MCF 10A (cell line): ENCODE measurements at regions not wholly inside any gene's neighbourhood (a gene's known extent, or its start where the extent isn't known, plus 50 kb on each side); places are given as distances from the start of the nearest gene placed in this dataset.
A peak's percentile ranks its signal among the peaks of the same experiment; 100 is the strongest.

ENCODE experiments used
- BruUV-seq: library from RNA; stranded (reverse); fragments of 400-500 nt; replicated peaks from 2 replicates; lab custom pipeline; 2021; lab: Mats Ljungman, UMichigan
- CTCF ChIA-PET: fragments of 300-600 bp; sonication (Branson Sonifier 250); formaldehyde crosslinking; extraction: SDS; loops from one replicate; lab custom pipeline; 2021; ENCODE audit warnings: antibody characterized with exemption, inconsistent platforms; lab: Yijun Ruan, JAX
- POLR2A ChIA-PET: fragments of 300-600, 350-650 bp; sonication (Branson Sonifier 250); formaldehyde crosslinking; extraction: SDS; loops from one replicate; lab custom pipeline; 2020; ENCODE audit warnings: antibody characterized with exemption, inconsistent platforms; lab: Yijun Ruan, JAX
- DNase-seq: peaks from one replicate; pipeline ENCODE4 v3.0.0-alpha.2; 2018; ENCODE audit not compliant: unreplicated experiment
- H3K27ac Mint-ChIP-seq: one replicate; pipeline ENCODE4 v1.8.0; 2022; ENCODE audit warnings: mild to moderate bottlenecking, low read depth, mixed read lengths; ENCODE audit not compliant: unreplicated experiment
- H3K27me3 Mint-ChIP-seq: one replicate; pipeline ENCODE4 v1.8.0; 2022; ENCODE audit warnings: mixed read lengths; ENCODE audit not compliant: insufficient read depth, unreplicated experiment
- H3K36me3 Mint-ChIP-seq: one replicate; pipeline ENCODE4 v1.8.0; 2022; ENCODE audit warnings: mild to moderate bottlenecking, moderate library complexity, mixed read lengths; ENCODE audit not compliant: insufficient read depth, unreplicated experiment
- H3K4me1 Mint-ChIP-seq: one replicate; pipeline ENCODE4 v1.8.0; 2022; ENCODE audit warnings: mixed read lengths; ENCODE audit not compliant: insufficient read depth, unreplicated experiment
- H3K4me3 Mint-ChIP-seq: one replicate; pipeline ENCODE4 v1.8.0; 2022; ENCODE audit warnings: mild to moderate bottlenecking, moderate library complexity, mixed read lengths; ENCODE audit not compliant: unreplicated experiment
- H3K9me3 Mint-ChIP-seq: one replicate; pipeline ENCODE4 v1.8.0; 2022; ENCODE audit warnings: mixed read lengths; ENCODE audit not compliant: unreplicated experiment
- CTCF ChIP-seq: fragments of 200-600 bp; IDR thresholded peaks from one replicate; pipeline ENCODE4 v1.8.0; 2022; ENCODE audit warnings: antibody characterized with exemption, mild to moderate bottlenecking; ENCODE audit not compliant: unreplicated experiment
- intact Hi-C: fragments of 100-400 bp; cut with micrococcal nuclease; formaldehyde crosslinking; loops from 2 replicates; pipeline ENCODE4 v1.14.1; 2022

- Mint-ChIP-seq H3K27ac (no peak overlapping the region), H3K4me3 (no peak overlapping the region), H3K4me1 (no peaks in the 10 kb centered on the region), H3K9me3 (no peaks in the 10 kb centered on the region), H3K27me3 (peaks cover 81% of the 10 kb centered on the region), H3K36me3 (no peaks in the 10 kb centered on the region)
- no peak for TF ChIP-seq CTCF
- ChIA-PET POLR2A (interaction anchor here (0.7 kb wide), 1 partner anchor 85 kb away, joined by 6 read pairs; no protein-coding TSS in a partner anchor), CTCF (interaction anchor here (0.6 to 3.5 kb wide), 6 partner anchors 9 to 112 kb away, joined by 3 to 17 read pairs (median 5); no protein-coding TSS in a partner anchor)
- DNase-seq: no peak
- BruUV-seq: no TSS peak
- intact Hi-C loops: loop anchor here (5.0 kb wide), 1 partner anchor 99 kb away; no protein-coding TSS in a partner anchor
Measured at GRCh38 chr14:21988413-21988812, 314.8 kb upstream of the OR4E1 start.

DNA sequence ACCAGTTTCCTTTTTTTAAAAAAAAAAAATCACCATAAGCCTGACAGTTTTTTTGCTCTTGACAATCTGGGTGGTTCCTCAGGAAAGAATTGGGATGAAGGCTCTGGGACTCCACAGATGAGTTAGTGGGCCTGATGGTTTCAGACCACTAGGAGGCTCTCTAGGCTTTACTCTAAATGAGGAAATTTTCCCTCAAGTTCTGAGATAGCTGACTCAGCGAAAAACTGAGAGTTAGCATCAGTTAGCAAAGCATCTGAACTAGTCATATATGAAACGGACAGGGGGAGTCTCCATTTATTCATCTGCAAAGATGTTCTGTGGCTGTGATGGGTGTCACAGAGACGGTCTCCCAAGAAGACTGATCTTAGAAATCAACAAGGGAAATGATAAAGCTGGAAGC lies 314.3 kb upstream of the OR4E1 start:
- Mint-ChIP-seq H3K4me1 (no peaks in the 10 kb centered on the region), H3K36me3 (no peaks in the 10 kb centered on the region), H3K4me3 (no peak overlapping the region), H3K27ac (no peak overlapping the region), H3K9me3 (no peaks in the 10 kb centered on the region), H3K27me3 (peaks cover 76% of the 10 kb centered on the region)
- peak; percentile 52 for DNase-seq
- no TSS peak for BruUV-seq
- POLR2A ChIA-PET: interaction anchor here (0.7 kb wide), 1 partner anchor 85 kb away, joined by 6 read pairs; no protein-coding TSS in a partner anchor
- CTCF ChIA-PET: interaction anchor here (0.6 to 3.5 kb wide), 6 partner anchors 9 to 113 kb away, joined by 3 to 17 read pairs (median 5); no protein-coding TSS in a partner anchor
- intact Hi-C loops: loop anchor here (5.0 kb wide), 1 partner anchor 99 kb away; no protein-coding TSS in a partner anchor
- peak; percentile 28 for TF ChIP-seq CTCF

- ChIA-PET CTCF (no interaction called here), POLR2A (no interaction called here)
- no TSS peak for BruUV-seq
- Mint-ChIP-seq H3K27ac (no peak overlapping the region), H3K36me3 (no peaks in the 10 kb centered on the region), H3K9me3 (no peaks in the 10 kb centered on the region), H3K4me3 (no peak overlapping the region), H3K4me1 (no peaks in the 10 kb centered on the region), H3K27me3 (peaks cover 70% of the 10 kb centered on the region)
- DNase-seq: no peak
- TF ChIP-seq CTCF: no peak
- intact Hi-C loops: loop anchor here (5.0 kb wide), 1 partner anchor 102 kb away; no protein-coding TSS in a partner anchor
Measured at GRCh38 chr14:21985081-21985480, 311.5 kb upstream of the OR4E1 start.

DNA sequence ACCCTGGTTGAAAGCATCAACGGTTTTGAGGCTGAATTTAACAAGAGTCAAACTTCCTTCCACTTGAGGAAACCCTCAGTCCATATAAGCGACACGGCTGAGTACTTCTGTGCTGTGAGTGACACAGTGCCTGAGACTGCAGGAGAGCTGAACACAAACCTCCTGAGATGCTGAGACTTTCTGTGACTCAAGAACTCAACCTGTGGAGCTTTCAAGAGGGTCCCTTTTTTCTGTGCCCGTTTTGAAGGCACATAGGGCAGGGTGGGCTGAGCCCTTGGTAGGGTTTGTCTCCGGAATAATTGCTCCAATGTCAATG lies 305.3 kb upstream of the OR4E1 start:
- ChIA-PET CTCF (interaction anchor here (0.6 to 2.7 kb wide), 13 partner anchors 9 to 1550 kb away, joined by 3 to 21 read pairs (median 4); no protein-coding TSS in a partner anchor), POLR2A (no interaction called here)
- BruUV-seq: no TSS peak
- DNase-seq: no peak
- intact Hi-C loops: no loop called here
- Mint-ChIP-seq H3K4me1 (no peaks in the 10 kb centered on the region), H3K36me3 (no peaks in the 10 kb centered on the region), H3K27me3 (peaks cover 74% of the 10 kb centered on the region), H3K9me3 (no peaks in the 10 kb centered on the region), H3K27ac (no peak overlapping the region), H3K4me3 (no peak overlapping the region)
- TF ChIP-seq CTCF: no peak
